ENCODE measurements at regions not wholly inside any gene's neighbourhood (a gene's known extent, or its start where the extent isn't known, plus 50 kb on each side); places are given as distances from the start of the nearest gene placed in this dataset.

DNA sequence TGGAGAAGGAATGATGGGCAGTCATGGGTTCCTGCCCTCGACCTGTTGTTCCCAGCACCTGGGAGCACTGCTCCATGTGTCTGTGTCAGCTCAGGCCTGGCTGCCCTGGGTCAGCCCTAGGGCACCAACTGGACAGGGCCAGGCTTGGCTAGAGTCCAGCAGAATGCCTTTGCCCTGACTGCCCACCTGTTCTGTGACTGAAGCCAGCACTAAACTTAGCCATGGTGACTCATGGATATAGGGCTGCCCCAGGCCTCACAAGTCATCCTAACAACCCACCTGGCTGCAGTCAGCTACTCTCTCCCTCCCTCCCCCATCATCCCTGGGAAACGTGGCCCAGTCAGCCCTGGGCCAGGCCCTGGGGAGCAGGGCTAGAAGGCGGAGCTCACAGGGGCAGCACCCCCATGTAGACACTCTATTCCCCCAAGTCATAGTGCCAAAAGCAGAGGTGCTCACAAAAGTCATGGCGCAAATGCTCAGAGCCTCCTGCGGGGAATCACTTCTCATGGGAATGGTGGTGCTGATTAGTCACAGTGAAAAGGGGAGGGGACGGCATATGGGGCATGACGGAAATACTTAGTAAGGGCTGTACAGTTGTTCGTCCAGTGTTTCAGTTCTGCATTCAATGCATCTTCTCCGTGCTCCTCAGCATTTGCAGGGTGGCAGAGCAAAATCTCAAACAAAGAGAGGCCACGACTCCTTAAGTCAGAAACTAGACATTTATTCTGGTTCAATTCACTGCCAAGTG is 52.0 kb upstream of the NTF3 start:
- no peaks in the 10 kb centered on the region for H3K36me3 ChIP-seq
- H3K4me1 ChIP-seq, result no peaks in the 10 kb centered on the region
- no peaks in the 10 kb centered on the region for H3K9me3 ChIP-seq
- no peak overlapping the region for H3K27ac ChIP-seq
- H3K27me3 ChIP-seq, result no peaks in the 10 kb centered on the region
- TF ChIP-seq, protein P1, sequence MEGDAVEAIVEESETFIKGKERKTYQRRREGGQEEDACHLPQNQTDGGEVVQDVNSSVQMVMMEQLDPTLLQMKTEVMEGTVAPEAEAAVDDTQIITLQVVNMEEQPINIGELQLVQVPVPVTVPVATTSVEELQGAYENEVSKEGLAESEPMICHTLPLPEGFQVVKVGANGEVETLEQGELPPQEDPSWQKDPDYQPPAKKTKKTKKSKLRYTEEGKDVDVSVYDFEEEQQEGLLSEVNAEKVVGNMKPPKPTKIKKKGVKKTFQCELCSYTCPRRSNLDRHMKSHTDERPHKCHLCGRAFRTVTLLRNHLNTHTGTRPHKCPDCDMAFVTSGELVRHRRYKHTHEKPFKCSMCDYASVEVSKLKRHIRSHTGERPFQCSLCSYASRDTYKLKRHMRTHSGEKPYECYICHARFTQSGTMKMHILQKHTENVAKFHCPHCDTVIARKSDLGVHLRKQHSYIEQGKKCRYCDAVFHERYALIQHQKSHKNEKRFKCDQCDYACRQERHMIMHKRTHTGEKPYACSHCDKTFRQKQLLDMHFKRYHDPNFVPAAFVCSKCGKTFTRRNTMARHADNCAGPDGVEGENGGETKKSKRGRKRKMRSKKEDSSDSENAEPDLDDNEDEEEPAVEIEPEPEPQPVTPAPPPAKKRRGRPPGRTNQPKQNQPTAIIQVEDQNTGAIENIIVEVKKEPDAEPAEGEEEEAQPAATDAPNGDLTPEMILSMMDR (IDR thresholded peaks at IDR 0.05), result no peak
- DNase-seq (ENCODE audit: low spot score), result no peak
- no peak overlapping the region for H3K4me3 ChIP-seq
